Endothelial cell of umbilical vein (primary cell): ENCODE measurements at regions not wholly inside any gene's neighbourhood (a gene's known extent, or its start where the extent isn't known, plus 50 kb on each side); places are given as distances from the start of the nearest gene placed in this dataset.
"Not testable (repeated sequence)": the region's sequence is repeated elsewhere in the genome, so short reads cannot be mapped to it uniquely, and the experiment has no call there.

Experiments used
- BruUV-seq: library from RNA; stranded (reverse); fragments of 400-500 nt; replicated peaks from 2 replicates; lab custom pipeline; 2021; lab: Mats Ljungman, UMichigan
- CTCF ChIA-PET: fragments of 300-600, 350-600 bp; sonication (Branson Sonifier 250); formaldehyde crosslinking; loops from one replicate; lab custom pipeline; 2021; ENCODE audit warnings: antibody characterized with exemption, inconsistent platforms; lab: Charles Lee
- POLR2A ChIA-PET: fragments of 300-600, 350-600 bp; sonication (Branson Sonifier 250); formaldehyde crosslinking; loops from one replicate; lab custom pipeline; 2021; ENCODE audit warnings: antibody characterized with exemption, inconsistent platforms; lab: Charles Lee
- DNase-seq: peaks from one replicate; pipeline ENCODE4 v3.0.0-alpha.2; 2011; ENCODE audit warnings: low read depth, low spot score
- FAIRE-seq: peaks from 2 replicates; lab custom pipeline; 2011; peaks lifted over from hg19 to GRCh38; lab: Jason Lieb, UNC
- H2AFZ ChIP-seq: 2 replicates; pipeline ENCODE4 v1.6.0; 2012; ENCODE audit warnings: low read depth, low read length, control low read depth, inconsistent platforms
- H3K27ac ChIP-seq: 2 replicates; pipeline ENCODE4 v1.5.1; 2011; ENCODE audit warnings: low read depth, mild to moderate bottlenecking, control low read depth, low read length, moderate library complexity; ENCODE audit not compliant: insufficient read depth
- H3K27me3 ChIP-seq, 2 experiments: 2 replicates each; pipeline versions ENCODE4 v1.6.0 to v1.6.1; 2011; ENCODE audit warnings: low read length in 2 of 2, mixed read lengths in 1 of 2; ENCODE audit not compliant: control insufficient read depth in 2 of 2, insufficient read depth in 2 of 2
- H3K36me3 ChIP-seq, 2 experiments: 2 replicates in 1 of 2; 3 replicates in 1 of 2; pipeline ENCODE4 v1.5.1; 2011; ENCODE audit warnings: low read length in 2 of 2, mild to moderate bottlenecking in 1 of 2, moderate library complexity in 1 of 2; ENCODE audit not compliant: control insufficient read depth in 2 of 2, insufficient read depth in 2 of 2; ENCODE audit errors: extremely low read depth in 1 of 2
- H3K4me1 ChIP-seq: 3 replicates; pipeline ENCODE4 v1.5.1; 2011; ENCODE audit warnings: mild to moderate bottlenecking, low read length; ENCODE audit not compliant: control insufficient read depth, insufficient read depth; ENCODE audit errors: extremely low read depth
- H3K4me2 ChIP-seq: 2 replicates; pipeline ENCODE4 v1.6.1; 2011; ENCODE audit warnings: low read length, control low read depth, mixed read lengths; ENCODE audit not compliant: insufficient read depth
- H3K4me3 ChIP-seq, 3 experiments: fragments of 200-600 bp in 1 of 3; sonication (generic), shearing (Covaris generic) in 1 of 3; replicated peaks in 1 of 3; 2 replicates each; pipeline ENCODE4 v1.5.1; 2011 to 2016; ENCODE audit warnings: control low read depth in 3 of 3, low read length in 3 of 3, mild to moderate bottlenecking in 2 of 3, inconsistent platforms in 1 of 3, low read depth in 1 of 3, moderate library complexity in 1 of 3; ENCODE audit not compliant: insufficient read depth in 1 of 3
- H3K79me2 ChIP-seq: 2 replicates; pipeline ENCODE4 v1.6.0; 2012; ENCODE audit warnings: low read length, inconsistent platforms; ENCODE audit not compliant: control insufficient read depth, insufficient read depth
- H3K9ac ChIP-seq: replicated peaks from 2 replicates; pipeline ENCODE3; 2011; ENCODE audit warnings: low read length, control low read depth; ENCODE audit not compliant: insufficient read depth; ENCODE audit errors: extremely low read depth
- H3K9me1 ChIP-seq: replicated peaks from 3 replicates; pipeline ENCODE4 v1.6.0; 2011; ENCODE audit warnings: mild to moderate bottlenecking, low read length; ENCODE audit not compliant: control insufficient read depth, insufficient read depth; ENCODE audit errors: extremely low read depth
- H3K9me3 ChIP-seq: replicated peaks from 2 replicates; pipeline ENCODE4 v1.5.1; 2012; ENCODE audit warnings: low read length, inconsistent platforms; ENCODE audit not compliant: control insufficient read depth, insufficient read depth
- H4K20me1 ChIP-seq: replicated peaks from 2 replicates; pipeline ENCODE3; 2011; ENCODE audit warnings: mild to moderate bottlenecking, low read length; ENCODE audit not compliant: control insufficient read depth, insufficient read depth; ENCODE audit errors: extremely low read depth
- dilution Hi-C: fragments of 300-500 bp; cut with MboI; formaldehyde crosslinking; loops from one replicate; pipeline ENCODE4 v1.15.0; 2019; ENCODE audit warnings: low sequenced_read_pairs; ENCODE audit not compliant: extremely low pct_ligation_motif_present
- intact Hi-C: fragments of 100-400 bp; cut with micrococcal nuclease; formaldehyde crosslinking; loops from one replicate; pipeline ENCODE4 v1.10.0; 2022

DNA sequence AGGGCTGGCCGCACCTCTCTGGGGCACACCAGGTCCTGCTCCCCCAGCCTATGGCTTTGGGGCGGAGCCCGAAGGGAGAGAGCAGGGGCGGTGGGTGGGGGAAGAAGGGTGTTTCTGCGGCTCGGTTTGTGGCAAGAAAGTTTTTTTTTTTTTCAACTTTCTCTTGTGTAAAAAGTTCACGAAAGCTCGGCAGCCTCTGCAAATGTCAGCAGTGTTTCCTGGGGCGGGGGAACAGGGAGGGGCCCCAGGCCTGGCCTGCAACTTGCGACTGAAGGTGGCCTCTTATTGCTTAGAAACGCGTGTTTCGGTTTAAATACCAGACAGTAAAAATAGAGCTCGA, 137.4 kb upstream of the PTPN20 start:
- POLR2A ChIA-PET, H3K4me1 ChIP-seq, H3K36me3 ChIP-seq, H3K9me3 ChIP-seq, H3K4me2 ChIP-seq, H3K4me3 ChIP-seq, H3K27me3 ChIP-seq, dilution Hi-C loops, intact Hi-C loops, H2AFZ ChIP-seq, DNase-seq, CTCF ChIA-PET, FAIRE-seq, H3K9ac ChIP-seq, H3K79me2 ChIP-seq, BruUV-seq, H3K27ac ChIP-seq, H4K20me1 ChIP-seq, H3K9me1 ChIP-seq: not testable (repeated sequence)

DNA sequence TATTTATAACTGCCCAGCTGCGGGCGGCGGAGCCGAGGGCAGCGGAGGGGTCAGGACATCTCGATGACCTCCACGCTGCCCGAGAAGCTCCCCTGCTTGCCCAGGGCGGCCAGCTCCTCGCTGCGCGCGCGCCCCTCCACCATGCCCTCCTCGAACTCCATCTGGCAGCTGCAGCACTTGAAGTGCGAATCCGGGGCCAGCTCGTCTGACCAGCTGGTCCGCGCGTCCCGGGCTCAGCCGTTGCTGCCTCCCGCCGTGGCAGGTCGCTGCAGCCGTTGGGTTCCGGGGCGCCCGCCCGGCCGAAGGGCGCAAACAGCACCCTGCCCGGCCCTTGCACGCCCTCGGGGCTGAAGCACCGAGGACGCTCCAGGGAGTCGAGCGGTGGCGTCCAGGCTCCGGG, 136.9 kb upstream of the PTPN20 start:
- FAIRE-seq, H3K4me2 ChIP-seq, H3K9me3 ChIP-seq, H3K4me1 ChIP-seq, H3K4me3 ChIP-seq, dilution Hi-C loops, H3K27ac ChIP-seq, CTCF ChIA-PET, H4K20me1 ChIP-seq, H3K9ac ChIP-seq, H2AFZ ChIP-seq, BruUV-seq, POLR2A ChIA-PET, H3K9me1 ChIP-seq, intact Hi-C loops, H3K27me3 ChIP-seq, H3K36me3 ChIP-seq, DNase-seq, H3K79me2 ChIP-seq: not testable (repeated sequence)

DNA sequence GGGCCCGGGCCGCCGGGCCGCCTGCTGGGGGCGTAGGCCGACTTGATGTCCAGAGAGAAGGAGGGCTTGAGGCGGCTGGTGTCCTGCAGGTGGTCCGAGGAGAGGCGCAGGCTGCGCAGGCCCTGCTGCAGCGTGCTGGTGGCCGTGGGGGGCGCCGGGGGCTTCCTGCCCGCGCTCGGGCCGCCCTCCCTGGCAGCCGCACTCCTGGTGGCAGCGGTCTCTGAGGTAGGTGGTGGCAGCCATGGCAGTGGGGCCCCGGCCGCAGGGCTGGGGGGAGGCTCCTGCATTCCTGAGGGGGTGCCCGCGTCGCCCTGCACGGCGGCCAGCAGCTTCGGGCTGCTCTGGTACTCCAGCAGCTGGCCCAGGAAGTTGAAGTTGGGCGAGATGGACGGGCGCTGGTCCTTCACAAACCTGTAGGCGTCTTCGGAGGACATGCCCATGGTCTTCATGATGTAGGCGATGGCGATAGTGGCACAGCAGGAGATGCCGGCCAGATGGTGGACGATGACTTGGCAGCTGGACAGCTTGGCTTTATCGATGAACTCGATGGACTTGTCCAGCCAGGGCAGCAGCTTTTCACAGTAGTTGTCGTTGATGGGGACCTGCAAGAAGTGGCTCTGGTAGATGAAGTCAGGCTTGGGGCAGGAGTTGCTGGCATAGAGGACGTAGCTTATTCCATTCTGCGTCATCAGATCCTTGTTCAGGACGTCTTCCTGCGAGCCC, 136.1 kb upstream of the PTPN20 start:
- H3K27ac ChIP-seq, CTCF ChIA-PET, H3K27me3 ChIP-seq, H3K4me1 ChIP-seq, BruUV-seq, H3K9me3 ChIP-seq, DNase-seq, H3K9me1 ChIP-seq, dilution Hi-C loops, H3K9ac ChIP-seq, H3K4me3 ChIP-seq, POLR2A ChIA-PET, FAIRE-seq, intact Hi-C loops, H3K36me3 ChIP-seq, H2AFZ ChIP-seq, H3K79me2 ChIP-seq, H3K4me2 ChIP-seq, H4K20me1 ChIP-seq: not testable (repeated sequence)

DNA sequence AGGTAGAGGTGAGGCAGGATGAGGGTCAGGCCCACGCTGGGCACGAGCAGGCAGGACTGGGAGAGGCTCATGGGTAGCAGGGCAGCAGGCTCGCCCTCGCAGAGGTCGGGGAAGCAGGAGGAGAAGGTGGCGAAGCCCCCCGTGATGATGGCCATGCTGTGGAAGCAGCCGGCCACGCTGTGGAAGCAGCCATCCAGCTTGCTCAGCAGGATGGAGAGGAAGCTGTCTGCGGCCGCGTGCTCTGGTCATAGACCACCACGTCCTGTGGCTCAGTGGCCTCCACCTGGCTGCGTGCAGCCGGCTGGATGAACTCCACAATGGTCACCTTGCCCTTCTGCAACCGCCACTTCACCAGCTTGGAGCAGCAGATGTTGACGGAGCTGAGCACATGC, 135.6 kb upstream of the PTPN20 start:
- H3K4me1 ChIP-seq, dilution Hi-C loops, H3K27me3 ChIP-seq, H3K9me1 ChIP-seq, FAIRE-seq, intact Hi-C loops, H3K79me2 ChIP-seq, POLR2A ChIA-PET, DNase-seq, H4K20me1 ChIP-seq, H2AFZ ChIP-seq, BruUV-seq, H3K36me3 ChIP-seq, H3K27ac ChIP-seq, H3K9ac ChIP-seq, H3K4me2 ChIP-seq, H3K9me3 ChIP-seq, CTCF ChIA-PET, H3K4me3 ChIP-seq: not testable (repeated sequence)
